SK-N-MC (cell line): ENCODE measurements at regions not wholly inside any gene's neighbourhood (a gene's known extent, or its start where the extent isn't known, plus 50 kb on each side); places are given as distances from the start of the nearest gene placed in this dataset.

Source experiments
- EZH2 ChIP-seq: fragments of 200-600 bp; sonication (generic); IDR thresholded peaks from one replicate; pipeline ENCODE4 v1.6.1; 2017; ENCODE audit warnings: antibody characterized with exemption
- FOXP2 ChIP-seq: optimal IDR thresholded peaks from 2 replicates; pipeline ENCODE3; 2011; ENCODE audit warnings: mild to moderate bottlenecking, moderate library complexity; ENCODE audit not compliant: insufficient read depth; ENCODE audit errors: extremely low read length, control extremely low read depth
- POLR2AphosphoS5 ChIP-seq: IDR thresholded peaks from 2 replicates; pipeline ENCODE4 v1.6.1; 2012; ENCODE audit warnings: mild to moderate bottlenecking, low read depth, low read length, borderline replicate concordance

DNA sequence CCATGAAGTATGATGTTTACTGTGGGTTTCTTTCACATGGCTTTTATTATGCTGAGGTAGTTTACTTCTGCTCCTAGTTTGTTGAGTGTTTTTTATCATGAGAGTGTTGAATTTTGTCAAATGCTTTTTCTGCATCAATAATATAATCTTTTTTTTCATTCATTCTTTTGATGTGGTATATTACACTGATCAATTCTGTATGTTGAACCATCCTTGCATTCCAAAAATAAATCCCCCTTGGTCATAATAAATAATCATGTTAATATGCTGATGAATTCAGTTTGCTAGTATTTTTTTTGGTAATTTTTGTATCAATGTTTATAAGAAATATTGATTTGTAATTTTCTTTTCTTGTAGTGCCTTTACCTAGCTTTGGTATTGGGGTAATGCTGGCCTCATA, 97.9 kb upstream of the ZNF648 start:
- TF ChIP-seq POLR2AphosphoS5: no peak
- TF ChIP-seq EZH2: no peak
- TF ChIP-seq FOXP2: no peak
